H9 (cell line): ENCODE measurements at regions not wholly inside any gene's neighbourhood (a gene's known extent, or its start where the extent isn't known, plus 50 kb on each side); places are given as distances from the start of the nearest gene placed in this dataset.
"Not testable (repeated sequence)": the region's sequence is repeated elsewhere in the genome, so short reads cannot be mapped to it uniquely, and the experiment has no call there.

Experiments used
- DNase-seq: peaks from one replicate; pipeline ENCODE4 v3.0.0-alpha.2; 2017
- H2AFZ ChIP-seq: one replicate; pipeline ENCODE4 v1.6.1; 2013; ENCODE audit warnings: mild to moderate bottlenecking, low read length, control low read depth, moderate library complexity
- H2AK5ac ChIP-seq: 2 replicates; pipeline ENCODE4 v1.6.1; 2013; ENCODE audit warnings: low read length, control low read depth, mixed read lengths; ENCODE audit not compliant: insufficient read length
- H2BK120ac ChIP-seq: one replicate; pipeline ENCODE4 v1.6.1; 2013; ENCODE audit warnings: low read depth, mild to moderate bottlenecking, low read length, control low read depth, inconsistent platforms; ENCODE audit not compliant: poor library complexity, severe bottlenecking
- H2BK12ac ChIP-seq: 2 replicates; pipeline ENCODE4 v1.6.1; 2013; ENCODE audit warnings: low read length, control low read depth, mixed read lengths, low read depth; ENCODE audit not compliant: insufficient read length
- H2BK15ac ChIP-seq: 2 replicates; pipeline ENCODE4 v1.6.1; 2013; ENCODE audit warnings: low read depth, low read length, control low read depth
- H2BK20ac ChIP-seq: one replicate; pipeline ENCODE4 v1.6.1; 2013; ENCODE audit warnings: low read depth, mild to moderate bottlenecking, low read length, control low read depth, inconsistent platforms; ENCODE audit not compliant: poor library complexity, severe bottlenecking
- H2BK5ac ChIP-seq: 2 replicates; pipeline ENCODE4 v1.6.1; 2013; ENCODE audit warnings: low read length, control low read depth, mixed read lengths; ENCODE audit not compliant: insufficient read length
- H3K14ac ChIP-seq: 2 replicates; pipeline ENCODE4 v1.6.1; 2013; ENCODE audit warnings: low read length, control low read depth; ENCODE audit not compliant: insufficient read depth
- H3K18ac ChIP-seq: 2 replicates; pipeline ENCODE4 v1.6.1; 2013; ENCODE audit warnings: low read depth, mild to moderate bottlenecking, mixed read lengths, low read length, control low read depth; ENCODE audit not compliant: insufficient read length
- H3K23ac ChIP-seq: 2 replicates; pipeline ENCODE4 v1.6.1; 2013; ENCODE audit warnings: low read length, control low read depth, mixed read lengths, low read depth; ENCODE audit not compliant: insufficient read length
- H3K23me2 ChIP-seq: 2 replicates; pipeline ENCODE4 v1.6.1; 2013; ENCODE audit warnings: low read depth, mild to moderate bottlenecking, mixed read lengths, low read length, control low read depth; ENCODE audit not compliant: insufficient read length, poor library complexity, severe bottlenecking
- H3K27ac ChIP-seq: 2 replicates; pipeline ENCODE4 v1.5.1; 2013; ENCODE audit warnings: low read length, control low read depth, mixed read lengths, low read depth; ENCODE audit not compliant: insufficient read length
- H3K27me3 ChIP-seq: 2 replicates; pipeline ENCODE4 v1.6.1; 2013; ENCODE audit warnings: low read length, control low read depth, inconsistent platforms; ENCODE audit not compliant: insufficient read depth
- H3K4ac ChIP-seq: 2 replicates; pipeline ENCODE4 v1.6.1; 2013; ENCODE audit warnings: low read depth, mild to moderate bottlenecking, control low read depth, inconsistent platforms, low read length, moderate library complexity
- H3K4me1 ChIP-seq: 2 replicates; pipeline ENCODE4 v1.6.1; 2013; ENCODE audit warnings: low read length, control low read depth, inconsistent platforms; ENCODE audit not compliant: insufficient read depth
- H3K4me2 ChIP-seq: 2 replicates; pipeline ENCODE4 v1.6.1; 2013; ENCODE audit warnings: low read length, control low read depth, mixed read lengths; ENCODE audit not compliant: insufficient read length, insufficient read depth
- H3K56ac ChIP-seq: 2 replicates; pipeline ENCODE4 v1.6.1; 2013; ENCODE audit warnings: low read depth, mild to moderate bottlenecking, mixed read lengths, low read length, control low read depth; ENCODE audit not compliant: insufficient read length
- H3K79me1 ChIP-seq: 2 replicates; pipeline ENCODE4 v1.6.1; 2013; ENCODE audit warnings: low read depth, mild to moderate bottlenecking, moderate library complexity, low read length, control low read depth, inconsistent platforms; ENCODE audit not compliant: insufficient read depth, poor library complexity, severe bottlenecking
- H3K79me2 ChIP-seq: 2 replicates; pipeline ENCODE4 v1.6.1; 2013; ENCODE audit warnings: low read length, control low read depth, inconsistent platforms; ENCODE audit not compliant: insufficient read depth
- H3K9ac ChIP-seq: 2 replicates; pipeline ENCODE4 v1.6.1; 2013; ENCODE audit warnings: low read length, control low read depth, mixed read lengths; ENCODE audit not compliant: insufficient read length; ENCODE audit errors: extremely low read depth
- H3K9me3 ChIP-seq: one replicate; pipeline ENCODE4 v1.6.1; 2013; ENCODE audit warnings: low read depth, low read length, inconsistent platforms; ENCODE audit not compliant: control insufficient read depth
- H3T11ph ChIP-seq: one replicate; pipeline ENCODE4 v1.6.1; 2013; ENCODE audit warnings: mild to moderate bottlenecking, low read length, control low read depth, inconsistent platforms
- H4K20me1 ChIP-seq: one replicate; pipeline ENCODE4 v1.6.1; 2013; ENCODE audit not compliant: control insufficient read depth, insufficient read length, insufficient read depth
- H4K5ac ChIP-seq: 2 replicates; pipeline ENCODE4 v1.6.1; 2013; ENCODE audit warnings: low read depth, mild to moderate bottlenecking, mixed read lengths, low read length, control low read depth; ENCODE audit not compliant: insufficient read length
- H4K8ac ChIP-seq: replicated peaks from 2 replicates; pipeline ENCODE4 v1.6.1; 2013; ENCODE audit warnings: low read length, control low read depth, mixed read lengths, low read depth; ENCODE audit not compliant: insufficient read length
- H4K91ac ChIP-seq: 2 replicates; pipeline ENCODE4 v1.6.1; 2013; ENCODE audit warnings: low read depth, mild to moderate bottlenecking, moderate library complexity, mixed read lengths, low read length, control low read depth; ENCODE audit not compliant: insufficient read length
- H3K27ac Mint-ChIP-seq, 3 experiments: 2 replicates in 2 of 3; 3 replicates in 1 of 3; pipeline ENCODE4 v1.8.0; 2020 to 2021; ENCODE audit warnings: mixed read lengths in 3 of 3, mild to moderate bottlenecking in 1 of 3, moderate library complexity in 1 of 3
- H3K27me3 Mint-ChIP-seq: 2 replicates; pipeline ENCODE4 v1.8.0; 2021; ENCODE audit warnings: low read depth, mild to moderate bottlenecking, moderate library complexity, mixed read lengths
- H3K36me3 Mint-ChIP-seq, 3 experiments: 2 replicates in 2 of 3; 3 replicates in 1 of 3; pipeline ENCODE4 v1.8.0; 2020 to 2021; ENCODE audit warnings: low read depth in 3 of 3, mixed read lengths in 3 of 3; ENCODE audit not compliant: insufficient read depth in 1 of 3
- H3K4me1 Mint-ChIP-seq, 2 experiments: 2 replicates each; pipeline ENCODE4 v1.8.0; 2020; ENCODE audit warnings: mixed read lengths in 2 of 2
- H3K4me3 Mint-ChIP-seq, 2 experiments: 2 replicates in 1 of 2; 3 replicates in 1 of 2; pipeline ENCODE4 v1.8.0; 2020 to 2021; ENCODE audit warnings: mild to moderate bottlenecking in 2 of 2, mixed read lengths in 2 of 2, moderate library complexity in 1 of 2
- H3K9me3 Mint-ChIP-seq, 2 experiments: 2 replicates in 1 of 2; 3 replicates in 1 of 2; pipeline ENCODE4 v1.8.0; 2020; ENCODE audit warnings: mild to moderate bottlenecking in 2 of 2, mixed read lengths in 2 of 2, moderate library complexity in 1 of 2
- WGBS: extraction: QIAGEN DNeasy Blood & Tissue Kit; methylation state at CpG from one replicate; pipeline ENCODE4 v1.1.7; 2013; ENCODE audit warnings: missing lambda C conversion rate, low lambda C conversion rate, mixed read lengths; ENCODE audit not compliant: insufficient read length; ENCODE audit errors: extremely low coverage; 5-methylcytosine and 5-hydroxymethylcytosine counted together
- TF ChIP-seq, protein P1 (sequence below): fragments of 200-600 bp; sonication (generic); conservative IDR thresholded peaks from 3 replicates; pipeline ENCODE4 v1.8.0; 2021; ENCODE audit warnings: antibody characterized with exemption, mild to moderate bottlenecking

DNA sequence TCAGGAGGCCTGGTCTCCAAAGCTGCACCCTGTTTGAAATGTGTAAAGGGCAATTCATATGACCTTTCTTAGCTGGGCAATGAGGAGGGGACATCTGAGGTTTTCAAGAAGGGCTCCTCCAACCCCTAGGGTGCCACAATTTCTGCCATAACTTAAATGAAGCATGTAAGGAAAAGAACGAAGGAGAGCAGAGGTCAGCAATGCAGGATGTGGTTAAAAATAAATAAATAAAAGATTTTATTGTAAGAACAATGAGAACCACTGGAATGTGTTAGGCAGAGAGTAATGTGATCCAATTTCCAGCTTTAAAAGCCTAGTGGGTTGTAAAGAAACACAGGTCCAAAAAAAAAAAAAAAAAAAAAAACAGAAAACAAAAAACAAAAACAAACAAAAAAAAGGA lies 673.1 kb downstream of the TNS3 start:
- H3K27me3 ChIP-seq: no peaks in the 10 kb centered on the region
- no peak overlapping the region for H3K9ac ChIP-seq
- no peak overlapping the region for H2AFZ ChIP-seq
- no CpG with 5 or more reads among the region's 1 CpG for WGBS
- DNase-seq: no peak
- TF ChIP-seq, protein P1, sequence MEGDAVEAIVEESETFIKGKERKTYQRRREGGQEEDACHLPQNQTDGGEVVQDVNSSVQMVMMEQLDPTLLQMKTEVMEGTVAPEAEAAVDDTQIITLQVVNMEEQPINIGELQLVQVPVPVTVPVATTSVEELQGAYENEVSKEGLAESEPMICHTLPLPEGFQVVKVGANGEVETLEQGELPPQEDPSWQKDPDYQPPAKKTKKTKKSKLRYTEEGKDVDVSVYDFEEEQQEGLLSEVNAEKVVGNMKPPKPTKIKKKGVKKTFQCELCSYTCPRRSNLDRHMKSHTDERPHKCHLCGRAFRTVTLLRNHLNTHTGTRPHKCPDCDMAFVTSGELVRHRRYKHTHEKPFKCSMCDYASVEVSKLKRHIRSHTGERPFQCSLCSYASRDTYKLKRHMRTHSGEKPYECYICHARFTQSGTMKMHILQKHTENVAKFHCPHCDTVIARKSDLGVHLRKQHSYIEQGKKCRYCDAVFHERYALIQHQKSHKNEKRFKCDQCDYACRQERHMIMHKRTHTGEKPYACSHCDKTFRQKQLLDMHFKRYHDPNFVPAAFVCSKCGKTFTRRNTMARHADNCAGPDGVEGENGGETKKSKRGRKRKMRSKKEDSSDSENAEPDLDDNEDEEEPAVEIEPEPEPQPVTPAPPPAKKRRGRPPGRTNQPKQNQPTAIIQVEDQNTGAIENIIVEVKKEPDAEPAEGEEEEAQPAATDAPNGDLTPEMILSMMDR: no peak
- H2BK15ac ChIP-seq: no peak overlapping the region
- H3K23me2 ChIP-seq: no peaks in the 10 kb centered on the region
- no peaks in the 10 kb centered on the region for H3K9me3 ChIP-seq
- H3K4me1 Mint-ChIP-seq: no peaks in the 10 kb centered on the region
- no peak overlapping the region for H3K23ac ChIP-seq
- no peaks in the 10 kb centered on the region; a peak in 1 of 5 replicates for H3K9me3 Mint-ChIP-seq
- no peak overlapping the region for H3K27ac ChIP-seq
- no peaks in the 10 kb centered on the region for H3K27me3 Mint-ChIP-seq
- no peak overlapping the region for H3K4me2 ChIP-seq
- no peak overlapping the region for H2BK20ac ChIP-seq
- no peaks in the 10 kb centered on the region for H4K20me1 ChIP-seq
- H3K4me1 ChIP-seq: no peaks in the 10 kb centered on the region
- H2AK5ac ChIP-seq: no peak overlapping the region
- no peak overlapping the region for H4K91ac ChIP-seq
- H3K27ac Mint-ChIP-seq: no peak overlapping the region
- H3K4ac ChIP-seq: no peak overlapping the region
- H2BK120ac ChIP-seq: no peak overlapping the region
- H4K8ac ChIP-seq: no peak overlapping the region
- no peak overlapping the region for H3K56ac ChIP-seq
- no peaks in the 10 kb centered on the region for H3K79me1 ChIP-seq
- no peak overlapping the region for H2BK5ac ChIP-seq
- no peak overlapping the region for H3K18ac ChIP-seq
- H3K4me3 Mint-ChIP-seq: no peak overlapping the region
- H3T11ph ChIP-seq: no peak overlapping the region
- no peak overlapping the region for H3K14ac ChIP-seq
- H4K5ac ChIP-seq: no peak overlapping the region
- no peaks in the 10 kb centered on the region for H3K79me2 ChIP-seq
- H2BK12ac ChIP-seq: no peak overlapping the region
- no peaks in the 10 kb centered on the region for H3K36me3 Mint-ChIP-seq

DNA sequence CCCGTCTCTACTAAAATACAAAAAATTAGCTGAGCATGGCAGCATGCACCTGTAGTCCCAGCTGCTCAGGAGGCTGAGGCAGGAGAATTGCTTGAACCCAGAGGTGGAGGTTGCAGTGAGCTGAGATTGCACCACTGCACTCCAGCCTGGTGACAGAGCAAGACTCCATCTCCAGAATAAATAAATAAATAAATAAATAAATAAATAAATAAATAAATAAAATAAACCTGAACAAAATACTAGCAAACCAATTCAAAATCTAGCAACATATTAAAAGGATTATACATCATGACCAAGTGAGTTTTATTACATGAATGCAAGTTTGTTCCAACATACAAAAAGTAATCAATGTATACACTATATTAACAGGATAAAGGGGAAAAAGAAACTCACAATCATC lies 677.4 kb downstream of the TNS3 start:
- not testable (repeated sequence) for H2BK12ac ChIP-seq, H4K20me1 ChIP-seq, H3K4me1 Mint-ChIP-seq, H3K4me1 ChIP-seq, DNase-seq, H3K79me2 ChIP-seq, H3K4me2 ChIP-seq, H3K4ac ChIP-seq, H3K27ac ChIP-seq, H4K91ac ChIP-seq, H3K18ac ChIP-seq, H3K23me2 ChIP-seq, H3K23ac ChIP-seq, H3K9ac ChIP-seq, H3K4me3 Mint-ChIP-seq, H3K27me3 ChIP-seq, H3K14ac ChIP-seq, H2AFZ ChIP-seq, H3K27me3 Mint-ChIP-seq, H2AK5ac ChIP-seq, H2BK5ac ChIP-seq, H3K9me3 Mint-ChIP-seq, H3K36me3 Mint-ChIP-seq, H2BK120ac ChIP-seq, H3K79me1 ChIP-seq, H2BK20ac ChIP-seq, H4K5ac ChIP-seq, H4K8ac ChIP-seq, H2BK15ac ChIP-seq, H3K56ac ChIP-seq, H3K27ac Mint-ChIP-seq, H3K9me3 ChIP-seq, H3T11ph ChIP-seq
- WGBS: no CpG with 5 or more reads among the region's 1 CpG
